ENCODE measurements at regions not wholly inside any gene's neighbourhood (a gene's known extent, or its start where the extent isn't known, plus 50 kb on each side); places are given as distances from the start of the nearest gene placed in this dataset.

DNA sequence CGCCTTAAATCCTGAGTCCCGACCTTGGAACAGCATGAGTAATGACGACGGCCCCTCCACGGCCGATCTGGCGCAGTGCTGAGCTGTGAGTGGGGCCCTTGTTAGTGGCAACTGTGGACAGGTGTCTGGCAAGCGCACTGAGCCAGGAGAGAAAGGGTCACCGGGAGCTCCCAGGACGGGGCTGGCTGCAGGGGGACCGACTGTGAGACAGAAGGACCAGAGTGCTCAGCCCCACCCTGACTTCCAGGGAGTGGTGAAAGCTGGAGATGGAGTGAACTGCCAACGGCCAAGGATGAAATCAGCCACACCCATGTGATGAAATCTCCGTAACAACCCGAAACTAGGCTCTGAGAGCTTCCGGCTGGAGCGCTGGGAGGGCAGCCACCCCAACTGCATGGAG, 228.6 kb downstream of the BRD1 start:
- WGBS, 2 donors, result 62 to 68% methylated on average over 8 of the region's 16 CpGs
- Histone ChIP-seq H3K4me3 (no peak overlapping the region), H3K4me1 (no peaks in the 10 kb centered on the region), H3K9me3 (peaks cover 0 to 10% (median 0%) of the 10 kb centered on the region in 3 donors), H3K36me3 (no peaks in the 10 kb centered on the region), H3K27ac (no peak overlapping the region), H3K27me3 (no peaks in the 10 kb centered on the region)
- no peak for TF ChIP-seq POLR2A (IDR thresholded peaks at IDR 0.05)
- TF ChIP-seq, protein P1, sequence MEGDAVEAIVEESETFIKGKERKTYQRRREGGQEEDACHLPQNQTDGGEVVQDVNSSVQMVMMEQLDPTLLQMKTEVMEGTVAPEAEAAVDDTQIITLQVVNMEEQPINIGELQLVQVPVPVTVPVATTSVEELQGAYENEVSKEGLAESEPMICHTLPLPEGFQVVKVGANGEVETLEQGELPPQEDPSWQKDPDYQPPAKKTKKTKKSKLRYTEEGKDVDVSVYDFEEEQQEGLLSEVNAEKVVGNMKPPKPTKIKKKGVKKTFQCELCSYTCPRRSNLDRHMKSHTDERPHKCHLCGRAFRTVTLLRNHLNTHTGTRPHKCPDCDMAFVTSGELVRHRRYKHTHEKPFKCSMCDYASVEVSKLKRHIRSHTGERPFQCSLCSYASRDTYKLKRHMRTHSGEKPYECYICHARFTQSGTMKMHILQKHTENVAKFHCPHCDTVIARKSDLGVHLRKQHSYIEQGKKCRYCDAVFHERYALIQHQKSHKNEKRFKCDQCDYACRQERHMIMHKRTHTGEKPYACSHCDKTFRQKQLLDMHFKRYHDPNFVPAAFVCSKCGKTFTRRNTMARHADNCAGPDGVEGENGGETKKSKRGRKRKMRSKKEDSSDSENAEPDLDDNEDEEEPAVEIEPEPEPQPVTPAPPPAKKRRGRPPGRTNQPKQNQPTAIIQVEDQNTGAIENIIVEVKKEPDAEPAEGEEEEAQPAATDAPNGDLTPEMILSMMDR (IDR thresholded peaks at IDR 0.05), result no peak
- intact Hi-C loops (cut with DNase I), result no loop called here
- DNase-seq, result no peak

DNA sequence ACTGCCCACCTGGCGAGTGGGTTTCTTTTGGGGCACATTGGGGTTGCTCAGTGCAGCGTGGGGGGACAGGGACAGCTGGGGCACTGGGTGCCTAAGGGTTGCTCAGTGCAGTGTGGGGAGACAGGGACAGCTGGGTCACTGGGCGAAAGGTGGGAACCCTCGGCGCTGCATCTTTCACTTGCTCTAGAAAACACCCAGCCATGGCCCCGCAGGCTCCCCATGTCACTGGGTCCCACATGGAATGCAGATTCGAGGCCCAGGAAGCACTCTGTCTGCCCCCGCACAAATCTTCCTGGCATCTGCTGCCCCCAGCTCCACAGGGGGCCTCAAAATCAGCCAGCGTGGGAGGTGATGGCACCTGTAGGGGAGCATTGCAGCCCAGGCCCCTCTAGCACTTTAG, 229.3 kb downstream of the BRD1 start:
- DNase-seq, result no peak
- intact Hi-C loops (cut with DNase I), result no loop called here
- Histone ChIP-seq H3K4me3 (no peak overlapping the region), H3K27ac (no peak overlapping the region), H3K4me1 (no peaks in the 10 kb centered on the region), H3K9me3 (peaks cover 0 to 10% (median 0%) of the 10 kb centered on the region in 3 donors), H3K27me3 (no peaks in the 10 kb centered on the region), H3K36me3 (no peaks in the 10 kb centered on the region)
- TF ChIP-seq POLR2A (IDR thresholded peaks at IDR 0.05), result no peak
- TF ChIP-seq, protein P1 (IDR thresholded peaks at IDR 0.05), result no peak
- no CpG with 5 or more reads among the region's 9 CpGs for WGBS, 2 donors

DNA sequence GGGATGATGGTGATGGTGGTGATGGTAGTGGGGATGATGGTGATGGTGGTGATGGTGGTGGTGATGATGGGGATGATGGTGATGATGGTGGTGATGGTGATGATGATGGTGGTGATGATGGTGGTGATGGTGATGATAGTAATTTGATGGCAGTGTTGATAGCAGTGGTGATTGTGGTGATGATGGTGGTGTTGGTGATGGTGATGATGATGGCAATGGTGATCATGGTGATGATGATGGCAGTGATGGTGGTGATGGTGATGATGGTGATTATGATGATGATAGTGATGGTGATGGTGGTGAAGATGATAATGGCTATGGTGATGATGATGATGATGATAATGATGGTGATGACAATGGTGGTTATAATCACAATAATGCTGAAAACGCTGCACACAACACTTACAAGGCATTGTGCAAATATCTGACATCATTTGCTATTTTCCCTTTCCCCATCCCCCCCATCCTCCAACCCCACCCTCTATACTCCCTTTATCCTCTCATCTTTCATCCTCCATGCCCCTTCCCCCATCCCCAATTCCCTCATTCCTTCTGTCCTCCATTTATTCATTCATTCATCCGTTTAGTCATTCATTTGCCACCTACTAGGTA, 230.1 kb downstream of the BRD1 start:
- H3K36me3 ChIP-seq, result no peaks in the 10 kb centered on the region
- peaks cover 0 to 10% (median 0%) of the 10 kb centered on the region in 3 donors for H3K9me3 ChIP-seq
- no peaks in the 10 kb centered on the region for H3K4me1 ChIP-seq
- intact Hi-C loops (cut with DNase I), result no loop called here
- no peak overlapping the region for H3K27ac ChIP-seq
- TF ChIP-seq POLR2A (IDR thresholded peaks at IDR 0.05), result no peak
- TF ChIP-seq, protein P1 (IDR thresholded peaks at IDR 0.05), result no peak
- 67 to 75% methylated on average over 2 of the region's 2 CpGs for WGBS, 2 donors
- no peaks in the 10 kb centered on the region for H3K27me3 ChIP-seq
- no peak for DNase-seq
- H3K4me3 ChIP-seq, result no peak overlapping the region

DNA sequence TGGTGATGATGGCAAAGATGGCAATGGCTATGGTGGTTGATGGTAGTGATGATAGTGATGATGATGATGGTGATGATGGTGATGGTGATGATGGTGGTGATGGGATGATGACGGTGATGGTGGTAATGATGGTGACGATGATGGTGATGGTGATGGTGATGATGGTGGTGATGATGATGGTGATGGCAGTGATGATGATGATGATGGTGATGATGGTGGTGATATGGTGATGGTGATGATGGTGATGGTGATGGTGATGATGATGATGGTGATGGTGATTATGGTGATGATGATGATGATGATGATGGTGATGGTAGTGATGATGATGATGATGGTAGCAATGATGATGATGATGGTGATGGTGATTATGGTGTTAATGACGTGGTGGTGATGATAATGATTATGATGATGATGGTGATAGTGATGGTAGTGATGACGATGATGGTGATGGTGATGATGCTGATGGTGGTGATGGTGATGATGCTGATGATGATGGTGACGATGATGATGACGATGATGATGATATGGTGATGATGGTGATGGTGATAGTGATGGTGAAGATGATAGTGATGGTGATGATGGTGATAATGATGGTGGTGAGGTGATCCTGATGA, 232.1 kb downstream of the BRD1 start:
- Histone ChIP-seq H3K27ac (no peak overlapping the region), H3K36me3 (no peaks in the 10 kb centered on the region), H3K9me3 (peaks cover 0 to 10% (median 0%) of the 10 kb centered on the region in 3 donors), H3K27me3 (no peaks in the 10 kb centered on the region), H3K4me1 (no peaks in the 10 kb centered on the region), H3K4me3 (no peak overlapping the region)
- 81 to 87% methylated on average over 6 of the region's 6 CpGs for WGBS, 2 donors
- no peak for TF ChIP-seq POLR2A (IDR thresholded peaks at IDR 0.05)
- TF ChIP-seq, protein P1 (IDR thresholded peaks at IDR 0.05), result no peak
- intact Hi-C loops (cut with DNase I), result no loop called here
- DNase-seq, result no peak

DNA sequence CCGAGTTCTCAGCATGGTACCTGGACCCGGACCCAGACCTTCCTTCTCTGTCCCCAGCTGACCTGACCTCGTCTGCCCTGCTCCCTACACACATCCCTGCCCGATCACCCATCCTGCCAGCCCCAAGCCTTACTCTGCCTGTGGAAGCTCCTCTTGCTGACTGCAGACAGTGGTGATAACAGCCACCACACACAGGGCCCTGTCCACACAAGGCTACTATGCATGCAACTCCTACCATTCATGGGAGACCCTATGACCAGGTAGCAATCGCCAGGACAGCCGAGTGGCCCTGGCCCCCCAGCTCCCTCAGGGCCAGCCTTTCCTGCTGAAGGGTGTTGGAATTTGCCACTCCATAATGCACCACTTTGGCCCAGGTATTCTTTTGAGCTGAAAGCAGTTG, 233.6 kb downstream of the BRD1 start:
- H3K4me3 ChIP-seq, result no peak overlapping the region
- DNase-seq, result no peak
- H3K9me3 ChIP-seq, result peaks cover 0 to 10% (median 0%) of the 10 kb centered on the region in 3 donors
- H3K36me3 ChIP-seq, result no peaks in the 10 kb centered on the region
- H3K4me1 ChIP-seq, result no peaks in the 10 kb centered on the region
- no peaks in the 10 kb centered on the region for H3K27me3 ChIP-seq
- no peak overlapping the region for H3K27ac ChIP-seq
- 63 to 64% methylated on average over 5 to 6 of the region's 6 CpGs for WGBS, 2 donors
- intact Hi-C loops (cut with DNase I), result no loop called here
- TF ChIP-seq, protein P1 (IDR thresholded peaks at IDR 0.05), result no peak
- no peak for TF ChIP-seq POLR2A (IDR thresholded peaks at IDR 0.05)

Measured in esophagus squamous epithelium (tissue), 5 donors.